OCI-LY3 (cell line): ENCODE measurements at regions not wholly inside any gene's neighbourhood (a gene's known extent, or its start where the extent isn't known, plus 50 kb on each side); places are given as distances from the start of the nearest gene placed in this dataset.

Experiments
- EZH2phosphoT487 ChIP-seq: fragments of 200-600 bp; shearing (Covaris generic); IDR thresholded peaks from 2 replicates; pipeline ENCODE4 v1.6.1; 2018; ENCODE audit warnings: antibody characterized with exemption, mixed run types, low read depth
- TF ChIP-seq, protein P1 (sequence below): fragments of 200-600, 300-600 bp; sonication (generic); IDR thresholded peaks from 2 replicates; pipeline ENCODE4 v1.5.1; 2014; ENCODE audit warnings: antibody characterized with exemption, low read length, low read depth

DNA sequence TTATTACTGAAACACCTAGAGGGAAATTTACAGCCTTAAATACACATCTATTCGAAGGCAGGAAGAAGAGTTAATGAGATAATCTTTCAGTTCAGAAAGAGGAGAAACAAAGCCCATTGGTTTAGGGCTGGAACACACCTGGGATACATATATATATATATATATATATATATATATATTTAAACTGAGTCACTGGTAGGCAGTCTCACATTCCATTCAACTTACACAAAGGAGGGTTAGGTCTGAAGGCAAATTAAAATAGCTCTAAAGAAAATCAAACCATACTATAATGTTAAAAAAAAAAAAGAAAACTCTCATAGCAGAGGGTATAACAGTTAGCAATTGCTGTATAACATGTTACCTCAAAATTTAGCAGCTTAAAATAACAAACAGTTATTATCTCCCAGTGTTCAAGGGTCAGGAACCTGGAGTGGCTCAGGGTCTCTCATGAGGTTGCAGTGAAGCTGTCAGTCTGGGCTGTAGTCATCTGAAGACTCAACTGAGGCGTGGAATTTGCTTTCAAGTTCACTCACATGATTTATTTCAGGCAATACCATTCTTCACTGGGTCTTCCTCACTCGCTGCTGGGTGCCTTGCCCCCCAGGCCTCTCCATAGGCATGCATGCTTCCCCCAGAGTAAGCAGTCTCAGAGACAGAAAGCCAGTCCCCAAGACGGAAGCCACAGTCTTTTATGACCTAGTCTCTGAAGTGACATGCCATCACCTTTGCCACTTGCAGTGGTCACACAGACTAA lies 332.8 kb downstream of the NSG2 start:
- no peak for TF ChIP-seq EZH2phosphoT487
- TF ChIP-seq, protein P1, sequence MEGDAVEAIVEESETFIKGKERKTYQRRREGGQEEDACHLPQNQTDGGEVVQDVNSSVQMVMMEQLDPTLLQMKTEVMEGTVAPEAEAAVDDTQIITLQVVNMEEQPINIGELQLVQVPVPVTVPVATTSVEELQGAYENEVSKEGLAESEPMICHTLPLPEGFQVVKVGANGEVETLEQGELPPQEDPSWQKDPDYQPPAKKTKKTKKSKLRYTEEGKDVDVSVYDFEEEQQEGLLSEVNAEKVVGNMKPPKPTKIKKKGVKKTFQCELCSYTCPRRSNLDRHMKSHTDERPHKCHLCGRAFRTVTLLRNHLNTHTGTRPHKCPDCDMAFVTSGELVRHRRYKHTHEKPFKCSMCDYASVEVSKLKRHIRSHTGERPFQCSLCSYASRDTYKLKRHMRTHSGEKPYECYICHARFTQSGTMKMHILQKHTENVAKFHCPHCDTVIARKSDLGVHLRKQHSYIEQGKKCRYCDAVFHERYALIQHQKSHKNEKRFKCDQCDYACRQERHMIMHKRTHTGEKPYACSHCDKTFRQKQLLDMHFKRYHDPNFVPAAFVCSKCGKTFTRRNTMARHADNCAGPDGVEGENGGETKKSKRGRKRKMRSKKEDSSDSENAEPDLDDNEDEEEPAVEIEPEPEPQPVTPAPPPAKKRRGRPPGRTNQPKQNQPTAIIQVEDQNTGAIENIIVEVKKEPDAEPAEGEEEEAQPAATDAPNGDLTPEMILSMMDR = no peak
